ENCODE measurements at regions not wholly inside any gene's neighbourhood (a gene's known extent, or its start where the extent isn't known, plus 50 kb on each side); places are given as distances from the start of the nearest gene placed in this dataset.
"Not testable (repeated sequence)": the region's sequence is repeated elsewhere in the genome, so short reads cannot be mapped to it uniquely, and the experiment has no call there.

DNA sequence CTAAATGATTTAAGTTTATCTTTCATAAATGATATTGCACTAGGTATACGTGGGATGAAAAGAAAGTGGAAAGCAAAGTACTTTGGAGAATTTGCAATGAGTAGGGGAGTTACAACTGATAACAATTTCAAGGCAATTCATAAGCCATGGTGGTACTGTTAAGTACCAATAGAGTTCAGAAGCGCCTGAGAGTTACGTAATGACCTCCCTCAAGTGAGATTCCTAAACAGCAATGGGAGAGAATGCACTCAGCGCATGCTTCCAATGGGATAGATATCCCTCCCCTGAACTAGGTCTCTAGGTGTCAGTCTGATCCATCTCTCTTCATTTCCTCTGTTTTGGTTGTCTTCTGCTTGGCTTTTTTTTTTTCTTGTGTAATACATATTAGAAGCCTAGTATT is 249.3 kb downstream of the NNT start:
- DNase-seq (ENCODE audit: low read depth in 4 of 6, low spot score in 6 of 6) = no peak
- Histone ChIP-seq H3K27me3 (ENCODE audit: control insufficient read depth, insufficient read depth, low read length) (no peaks in the 10 kb centered on the region), H3K9me3 (ENCODE audit: control insufficient read depth, insufficient read depth, low read length) (no peaks in the 10 kb centered on the region), H3K4me1 (ENCODE audit: control insufficient read depth, insufficient read depth, low read length) (no peaks in the 10 kb centered on the region), H3K4me3 (ENCODE audit: low read depth, low read length) (no peak overlapping the region), H3K27ac (ENCODE audit: low read depth, low read length) (no peak overlapping the region), H3K36me3 (ENCODE audit: control insufficient read depth, insufficient read depth, low read length) (no peaks in the 10 kb centered on the region)
- 78% methylated on average over 4 of the region's 4 CpGs for WGBS (ENCODE audit: insufficient coverage)

DNA sequence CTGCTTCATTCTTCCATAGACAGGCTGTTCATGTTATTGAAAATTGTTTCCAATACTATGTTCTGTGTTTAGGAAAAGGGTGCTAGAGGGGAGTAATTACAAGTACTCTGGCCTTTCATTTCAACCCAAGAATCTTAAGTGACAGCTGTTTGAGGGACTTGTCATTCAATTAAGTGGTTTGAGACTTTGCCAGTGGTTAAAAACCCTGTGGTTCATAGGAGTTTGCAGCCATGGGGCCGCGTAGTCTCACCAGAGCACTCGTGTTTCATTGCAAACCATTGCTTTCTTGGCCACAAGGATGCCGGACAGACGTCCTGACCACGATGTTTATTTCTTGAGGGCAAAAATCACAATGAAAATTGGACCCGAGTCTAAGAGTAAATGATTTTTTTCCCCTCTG is 248.8 kb downstream of the NNT start:
- Histone ChIP-seq H3K27me3 (ENCODE audit: control insufficient read depth, insufficient read depth, low read length) (no peaks in the 10 kb centered on the region), H3K4me1 (ENCODE audit: control insufficient read depth, insufficient read depth, low read length) (no peaks in the 10 kb centered on the region), H3K36me3 (ENCODE audit: control insufficient read depth, insufficient read depth, low read length) (no peaks in the 10 kb centered on the region), H3K27ac (ENCODE audit: low read depth, low read length) (no peak overlapping the region), H3K4me3 (ENCODE audit: low read depth, low read length) (no peak overlapping the region), H3K9me3 (ENCODE audit: control insufficient read depth, insufficient read depth, low read length) (no peaks in the 10 kb centered on the region)
- no peak for DNase-seq (ENCODE audit: low read depth in 4 of 6, low spot score in 6 of 6)
- 79% methylated on average over 3 of the region's 7 CpGs for WGBS (ENCODE audit: insufficient coverage)

DNA sequence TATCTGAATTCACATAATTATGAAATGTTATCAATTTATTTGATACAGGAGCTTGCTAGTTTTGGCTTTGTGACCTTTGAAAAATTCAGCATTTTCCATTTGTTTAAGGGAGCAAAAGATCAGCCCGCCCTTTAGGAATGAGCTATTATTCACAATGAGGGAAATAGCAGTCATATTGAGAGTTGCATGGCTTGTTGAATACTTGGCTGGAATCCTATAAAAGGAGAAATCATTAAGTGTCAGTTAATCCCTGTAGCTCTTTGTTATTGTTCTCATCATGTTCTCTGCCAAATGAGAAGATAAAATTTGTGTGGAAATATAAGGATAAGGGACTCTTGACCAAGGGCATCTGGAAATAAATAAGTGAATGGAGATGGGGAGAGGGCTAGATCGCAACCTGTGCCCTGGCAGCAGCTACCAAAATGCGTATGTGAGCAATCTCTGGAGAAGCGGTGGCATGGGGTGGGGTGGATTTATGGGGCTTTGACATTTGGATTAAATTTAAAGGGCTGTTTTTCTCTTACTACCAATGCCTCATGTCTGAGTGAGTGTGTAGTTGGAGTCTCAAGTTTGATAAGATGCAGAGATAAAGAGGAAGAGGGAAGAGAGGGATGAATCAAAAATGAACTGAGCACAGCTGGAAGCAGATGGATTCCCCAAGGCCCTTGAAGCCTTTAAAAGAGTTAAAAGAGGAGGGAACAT is 237.6 kb downstream of the NNT start:
- Histone ChIP-seq H3K4me3 (ENCODE audit: low read depth, low read length) (no peak overlapping the region), H3K9me3 (ENCODE audit: control insufficient read depth, insufficient read depth, low read length) (no peaks in the 10 kb centered on the region), H3K36me3 (ENCODE audit: control insufficient read depth, insufficient read depth, low read length) (no peaks in the 10 kb centered on the region), H3K27me3 (ENCODE audit: control insufficient read depth, insufficient read depth, low read length) (no peaks in the 10 kb centered on the region), H3K4me1 (ENCODE audit: control insufficient read depth, insufficient read depth, low read length) (no peaks in the 10 kb centered on the region), H3K27ac (ENCODE audit: low read depth, low read length) (no peak overlapping the region)
- no peak for DNase-seq (ENCODE audit: low read depth in 4 of 6, low spot score in 6 of 6)
- 85% methylated on average over 4 of the region's 4 CpGs for whole genome bisulfite sequencing (ENCODE audit: insufficient coverage)

DNA sequence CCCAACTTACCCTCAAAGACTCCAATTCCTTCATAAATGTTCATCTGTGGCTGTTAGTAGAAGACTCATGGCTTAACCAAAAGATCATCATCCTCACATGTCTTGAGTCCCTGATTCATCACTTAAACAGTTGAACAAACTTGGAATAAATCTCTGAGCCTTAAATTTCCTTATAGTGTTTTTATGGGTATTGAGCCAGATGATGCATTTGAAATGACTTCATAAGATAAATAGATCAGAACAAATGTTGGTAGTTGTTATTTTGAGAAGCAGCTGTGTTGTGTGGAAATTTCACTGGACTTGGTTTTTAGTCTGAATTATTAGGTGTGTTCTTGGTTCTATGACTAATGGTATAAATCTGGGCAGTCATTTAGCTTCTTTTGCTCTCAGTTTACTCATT is 236.2 kb downstream of the NNT start:
- DNase-seq (ENCODE audit: low read depth in 4 of 6, low spot score in 6 of 6) = peak in 1 of 6 donors; percentile 8
- Histone ChIP-seq H3K36me3 (ENCODE audit: control insufficient read depth, insufficient read depth, low read length) (no peaks in the 10 kb centered on the region), H3K27ac (ENCODE audit: low read depth, low read length) (no peak overlapping the region), H3K4me3 (ENCODE audit: low read depth, low read length) (no peak overlapping the region), H3K9me3 (ENCODE audit: control insufficient read depth, insufficient read depth, low read length) (no peaks in the 10 kb centered on the region), H3K27me3 (ENCODE audit: control insufficient read depth, insufficient read depth, low read length) (no peaks in the 10 kb centered on the region), H3K4me1 (ENCODE audit: control insufficient read depth, insufficient read depth, low read length) (no peaks in the 10 kb centered on the region)

DNA sequence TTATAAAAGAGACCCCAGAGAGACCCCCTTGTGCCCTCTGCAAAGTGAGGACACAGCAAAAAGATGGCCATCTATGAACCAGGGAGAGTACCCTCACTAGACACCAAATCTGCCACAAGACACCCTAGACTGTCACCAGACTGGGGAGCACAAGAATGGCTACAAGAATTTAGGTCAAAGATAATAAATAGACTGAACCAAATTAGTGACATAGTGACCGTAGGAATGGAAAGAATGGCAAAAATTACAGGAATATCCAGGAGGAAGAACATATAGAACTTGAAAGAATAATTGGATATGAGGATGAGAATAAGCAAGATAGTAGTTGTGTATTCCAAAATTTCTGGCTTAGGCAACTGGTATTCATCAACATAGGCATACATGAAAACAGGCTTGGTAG is 235.0 kb downstream of the NNT start:
- no peak overlapping the region for H3K27ac ChIP-seq (ENCODE audit: low read depth, low read length)
- H3K4me1 ChIP-seq (ENCODE audit: control insufficient read depth, insufficient read depth, low read length) = no peaks in the 10 kb centered on the region
- H3K36me3 ChIP-seq (ENCODE audit: control insufficient read depth, insufficient read depth, low read length) = no peaks in the 10 kb centered on the region
- WGBS (ENCODE audit: insufficient coverage) = no CpG with 5 or more reads among the region's 1 CpG
- H3K4me3 ChIP-seq (ENCODE audit: low read depth, low read length) = no peak overlapping the region
- no peaks in the 10 kb centered on the region for H3K9me3 ChIP-seq (ENCODE audit: control insufficient read depth, insufficient read depth, low read length)
- DNase-seq (ENCODE audit: low read depth in 4 of 6, low spot score in 6 of 6) = no peak
- H3K27me3 ChIP-seq (ENCODE audit: control insufficient read depth, insufficient read depth, low read length) = no peaks in the 10 kb centered on the region

DNA sequence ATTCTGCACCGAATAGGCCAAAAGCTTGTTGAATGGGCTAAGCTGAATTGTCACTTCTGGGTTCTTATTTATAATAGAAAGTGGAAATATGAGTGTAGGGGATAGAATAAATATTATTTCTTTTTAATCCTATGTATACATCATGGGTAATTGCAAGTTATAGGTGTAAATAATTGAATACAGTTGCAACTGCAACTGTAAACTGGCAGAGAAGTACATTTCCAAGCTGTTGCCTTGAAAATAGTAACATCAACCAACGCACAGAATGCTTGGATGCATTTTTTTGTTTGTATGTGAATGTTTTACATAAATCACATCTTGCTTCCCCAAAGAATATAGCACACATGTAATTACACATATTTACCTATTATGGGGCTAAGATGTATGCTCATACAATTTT is 234.1 kb downstream of the NNT start:
- no peaks in the 10 kb centered on the region for H3K4me1 ChIP-seq (ENCODE audit: control insufficient read depth, insufficient read depth, low read length)
- H3K27ac ChIP-seq (ENCODE audit: low read depth, low read length) = no peak overlapping the region
- no CpG with 5 or more reads among the region's 2 CpGs for WGBS (ENCODE audit: insufficient coverage)
- no peak for DNase-seq (ENCODE audit: low read depth in 4 of 6, low spot score in 6 of 6)
- no peaks in the 10 kb centered on the region for H3K36me3 ChIP-seq (ENCODE audit: control insufficient read depth, insufficient read depth, low read length)
- no peaks in the 10 kb centered on the region for H3K27me3 ChIP-seq (ENCODE audit: control insufficient read depth, insufficient read depth, low read length)
- no peaks in the 10 kb centered on the region for H3K9me3 ChIP-seq (ENCODE audit: control insufficient read depth, insufficient read depth, low read length)
- H3K4me3 ChIP-seq (ENCODE audit: low read depth, low read length) = no peak overlapping the region

DNA sequence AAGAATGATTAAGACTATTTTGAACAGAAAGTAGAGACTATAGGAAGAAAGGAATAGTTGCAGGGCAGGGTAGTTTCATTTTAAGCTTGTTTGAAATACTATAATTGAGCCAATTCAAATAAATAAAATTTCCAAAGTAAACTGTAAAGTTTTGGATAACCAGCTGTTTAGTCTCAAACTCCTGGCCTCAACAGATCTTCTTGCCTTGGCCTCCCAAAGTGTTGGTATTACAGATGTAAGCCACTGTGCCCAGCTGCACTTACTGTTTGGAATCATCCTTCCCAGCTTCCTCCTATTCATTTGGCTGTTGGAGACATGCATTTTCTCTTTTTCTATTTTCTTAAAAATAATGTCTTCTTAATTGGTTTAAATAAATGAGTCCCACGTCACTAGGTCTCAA is 231.0 kb downstream of the NNT start:
- no peaks in the 10 kb centered on the region for H3K4me1 ChIP-seq (ENCODE audit: control insufficient read depth, insufficient read depth, low read length)
- no peak overlapping the region for H3K27ac ChIP-seq (ENCODE audit: low read depth, low read length)
- H3K36me3 ChIP-seq (ENCODE audit: control insufficient read depth, insufficient read depth, low read length) = no peaks in the 10 kb centered on the region
- no peaks in the 10 kb centered on the region for H3K27me3 ChIP-seq (ENCODE audit: control insufficient read depth, insufficient read depth, low read length)
- no peak for DNase-seq (ENCODE audit: low read depth in 4 of 6, low spot score in 6 of 6)
- H3K4me3 ChIP-seq (ENCODE audit: low read depth, low read length) = no peak overlapping the region
- WGBS (ENCODE audit: insufficient coverage) = no CpG with 5 or more reads among the region's 1 CpG
- H3K9me3 ChIP-seq (ENCODE audit: control insufficient read depth, insufficient read depth, low read length) = no peaks in the 10 kb centered on the region

DNA sequence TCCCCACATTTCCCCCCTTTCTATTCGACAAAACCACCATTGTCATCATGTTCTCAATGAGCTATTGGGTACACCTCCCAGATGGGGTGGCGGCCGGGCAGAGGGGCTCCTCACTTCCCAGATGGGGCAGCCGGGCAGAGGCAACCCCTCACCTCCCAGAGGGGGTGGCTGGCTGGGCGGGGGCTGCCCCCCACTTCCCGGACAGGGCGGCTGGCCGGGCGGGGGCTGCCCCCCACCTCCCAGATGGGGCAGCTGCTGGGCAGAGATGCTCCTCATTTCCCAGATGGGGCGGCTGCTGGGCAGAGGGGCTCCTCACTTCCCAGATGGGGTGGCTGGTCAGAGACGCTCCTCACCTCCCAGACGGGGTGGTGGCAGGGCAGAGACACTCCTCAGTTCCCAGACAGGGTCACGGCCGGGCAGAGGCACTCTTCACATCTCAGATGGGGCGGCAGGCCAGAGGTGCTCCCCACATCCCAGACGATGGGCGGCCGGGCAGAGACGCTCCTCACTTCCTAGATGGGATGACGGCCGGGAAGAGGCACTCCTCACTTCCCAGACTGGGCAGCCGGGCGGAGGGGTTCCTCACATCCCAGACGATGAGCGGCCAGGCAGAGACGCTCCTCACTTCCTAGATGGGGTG is 221.5 kb downstream of the NNT start:
- not testable (repeated sequence) for H3K4me3 ChIP-seq (ENCODE audit: low read depth, low read length); H3K4me1 ChIP-seq (ENCODE audit: control insufficient read depth, insufficient read depth, low read length); H3K27me3 ChIP-seq (ENCODE audit: control insufficient read depth, insufficient read depth, low read length); H3K9me3 ChIP-seq (ENCODE audit: control insufficient read depth, insufficient read depth, low read length); H3K27ac ChIP-seq (ENCODE audit: low read depth, low read length); DNase-seq (ENCODE audit: low read depth in 4 of 6, low spot score in 6 of 6); H3K36me3 ChIP-seq (ENCODE audit: control insufficient read depth, insufficient read depth, low read length)
- 96% methylated on average over 14 of the region's 26 CpGs for WGBS (ENCODE audit: insufficient coverage)

DNA sequence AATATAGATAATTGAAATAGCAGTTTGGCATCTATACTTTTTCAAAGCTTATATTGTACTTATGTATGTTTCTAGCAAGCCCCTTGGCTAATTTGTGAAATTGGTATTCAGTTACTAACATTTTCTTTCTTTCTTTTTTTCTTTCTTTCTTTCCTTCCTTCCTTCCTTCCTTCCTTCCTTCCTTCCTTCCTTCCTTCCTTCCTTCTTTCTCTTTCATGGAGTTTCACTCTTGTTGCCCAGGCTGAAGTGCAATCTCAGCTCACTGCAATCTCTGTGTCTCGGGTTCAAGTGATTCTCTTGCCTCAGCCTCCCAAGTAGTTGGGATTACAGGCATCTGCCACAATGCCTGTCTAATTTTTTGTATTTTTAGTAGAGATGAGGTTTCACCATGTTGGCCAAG is 215.4 kb downstream of the NNT start:
- H3K27me3 ChIP-seq (ENCODE audit: control insufficient read depth, insufficient read depth, low read length); H3K4me3 ChIP-seq (ENCODE audit: low read depth, low read length); H3K4me1 ChIP-seq (ENCODE audit: control insufficient read depth, insufficient read depth, low read length); H3K27ac ChIP-seq (ENCODE audit: low read depth, low read length); DNase-seq (ENCODE audit: low read depth in 4 of 6, low spot score in 6 of 6); H3K36me3 ChIP-seq (ENCODE audit: control insufficient read depth, insufficient read depth, low read length): not testable (repeated sequence)
- WGBS (ENCODE audit: insufficient coverage) = 100% methylated on average over 1 of the region's 1 CpG
- peaks cover 12% of the 10 kb centered on the region for H3K9me3 ChIP-seq (ENCODE audit: control insufficient read depth, insufficient read depth, low read length)

DNA sequence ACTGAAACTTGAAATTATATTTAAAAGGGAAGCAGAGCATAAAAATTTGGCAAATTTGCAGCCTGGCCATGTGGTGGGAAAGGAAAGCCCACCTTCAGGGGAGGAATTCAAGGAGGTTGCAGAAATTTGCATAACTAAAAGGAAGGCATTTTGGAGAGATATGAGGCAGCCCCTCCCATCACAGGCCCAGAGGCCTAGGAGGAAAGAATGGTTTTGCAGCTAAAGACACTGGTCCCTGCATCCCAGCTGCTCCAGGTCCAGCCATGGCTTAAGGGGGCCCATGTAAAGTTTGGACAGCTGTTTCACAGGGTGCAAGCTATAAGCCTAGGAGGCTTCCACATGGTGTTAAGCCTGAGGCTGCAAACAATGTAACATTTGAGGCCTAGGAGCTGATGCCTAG is 212.5 kb downstream of the NNT start:
- H3K4me1 ChIP-seq (ENCODE audit: control insufficient read depth, insufficient read depth, low read length) = no peaks in the 10 kb centered on the region
- no peaks in the 10 kb centered on the region for H3K36me3 ChIP-seq (ENCODE audit: control insufficient read depth, insufficient read depth, low read length)
- no peak overlapping the region for H3K27ac ChIP-seq (ENCODE audit: low read depth, low read length)
- peaks cover 14% of the 10 kb centered on the region for H3K9me3 ChIP-seq (ENCODE audit: control insufficient read depth, insufficient read depth, low read length)
- H3K27me3 ChIP-seq (ENCODE audit: control insufficient read depth, insufficient read depth, low read length) = no peaks in the 10 kb centered on the region
- H3K4me3 ChIP-seq (ENCODE audit: low read depth, low read length) = no peak overlapping the region
- no peak for DNase-seq (ENCODE audit: low read depth in 4 of 6, low spot score in 6 of 6)
